Esophagus muscularis mucosa (tissue), 3 donors: ENCODE measurements at regions not wholly inside any gene's neighbourhood (a gene's known extent, or its start where the extent isn't known, plus 50 kb on each side); places are given as distances from the start of the nearest gene placed in this dataset.

Experiments used
- EP300 ChIP-seq: sonication (generic); formaldehyde crosslinking; IDR thresholded peaks from one replicate; pipeline ENCODE4 v1.6.1; 2017; ENCODE audit warnings: antibody characterized with exemption
- TF ChIP-seq, protein P1 (sequence below), 3 experiments: fragments of 200-600 bp in 2 of 3; fragments of 450-650 bp in 1 of 3; sonication (generic) in 2 of 3; IDR thresholded peaks; one replicate each; pipeline ENCODE4 v1.5.1; 2017 to 2019; ENCODE audit warnings: antibody characterized with exemption in 3 of 3, mild to moderate bottlenecking in 2 of 3, moderate library complexity in 1 of 3

DNA sequence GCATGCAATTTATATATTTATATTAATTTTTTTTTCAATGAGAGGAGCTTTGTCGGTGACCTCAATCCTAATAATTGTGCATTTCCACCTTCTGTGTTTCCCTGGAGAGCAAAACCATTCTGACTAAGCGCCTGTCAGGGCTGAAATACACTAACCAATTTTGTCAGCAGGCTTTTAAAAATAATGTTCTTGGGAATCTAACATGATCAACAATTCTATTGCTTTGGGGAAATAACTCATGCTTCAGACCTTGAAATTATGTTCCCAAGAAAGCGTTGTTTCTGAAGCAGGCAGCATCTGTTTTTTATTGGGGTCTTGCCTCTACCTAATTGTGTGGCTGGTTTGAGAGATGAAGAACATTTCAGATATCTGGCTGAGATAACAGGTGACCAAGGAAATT, 129.1 kb upstream of the ALKAL2 start:
- TF ChIP-seq, protein P1, sequence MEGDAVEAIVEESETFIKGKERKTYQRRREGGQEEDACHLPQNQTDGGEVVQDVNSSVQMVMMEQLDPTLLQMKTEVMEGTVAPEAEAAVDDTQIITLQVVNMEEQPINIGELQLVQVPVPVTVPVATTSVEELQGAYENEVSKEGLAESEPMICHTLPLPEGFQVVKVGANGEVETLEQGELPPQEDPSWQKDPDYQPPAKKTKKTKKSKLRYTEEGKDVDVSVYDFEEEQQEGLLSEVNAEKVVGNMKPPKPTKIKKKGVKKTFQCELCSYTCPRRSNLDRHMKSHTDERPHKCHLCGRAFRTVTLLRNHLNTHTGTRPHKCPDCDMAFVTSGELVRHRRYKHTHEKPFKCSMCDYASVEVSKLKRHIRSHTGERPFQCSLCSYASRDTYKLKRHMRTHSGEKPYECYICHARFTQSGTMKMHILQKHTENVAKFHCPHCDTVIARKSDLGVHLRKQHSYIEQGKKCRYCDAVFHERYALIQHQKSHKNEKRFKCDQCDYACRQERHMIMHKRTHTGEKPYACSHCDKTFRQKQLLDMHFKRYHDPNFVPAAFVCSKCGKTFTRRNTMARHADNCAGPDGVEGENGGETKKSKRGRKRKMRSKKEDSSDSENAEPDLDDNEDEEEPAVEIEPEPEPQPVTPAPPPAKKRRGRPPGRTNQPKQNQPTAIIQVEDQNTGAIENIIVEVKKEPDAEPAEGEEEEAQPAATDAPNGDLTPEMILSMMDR (IDR thresholded peaks at IDR 0.05) = no peak
- TF ChIP-seq EP300 = no peak
